Pulmonary artery endothelial cell (primary cell): ENCODE measurements at regions not wholly inside any gene's neighbourhood (a gene's known extent, or its start where the extent isn't known, plus 50 kb on each side); places are given as distances from the start of the nearest gene placed in this dataset.

Source experiments
- DNase-seq: peaks from one replicate; pipeline ENCODE4 v3.0.0-alpha.2; 2011; ENCODE audit warnings: low read depth, low spot score

- no peak for DNase-seq
Observed at GRCh38 chrX:9195199-9195880, 161.4 kb upstream of the FAM9B start.

DNA sequence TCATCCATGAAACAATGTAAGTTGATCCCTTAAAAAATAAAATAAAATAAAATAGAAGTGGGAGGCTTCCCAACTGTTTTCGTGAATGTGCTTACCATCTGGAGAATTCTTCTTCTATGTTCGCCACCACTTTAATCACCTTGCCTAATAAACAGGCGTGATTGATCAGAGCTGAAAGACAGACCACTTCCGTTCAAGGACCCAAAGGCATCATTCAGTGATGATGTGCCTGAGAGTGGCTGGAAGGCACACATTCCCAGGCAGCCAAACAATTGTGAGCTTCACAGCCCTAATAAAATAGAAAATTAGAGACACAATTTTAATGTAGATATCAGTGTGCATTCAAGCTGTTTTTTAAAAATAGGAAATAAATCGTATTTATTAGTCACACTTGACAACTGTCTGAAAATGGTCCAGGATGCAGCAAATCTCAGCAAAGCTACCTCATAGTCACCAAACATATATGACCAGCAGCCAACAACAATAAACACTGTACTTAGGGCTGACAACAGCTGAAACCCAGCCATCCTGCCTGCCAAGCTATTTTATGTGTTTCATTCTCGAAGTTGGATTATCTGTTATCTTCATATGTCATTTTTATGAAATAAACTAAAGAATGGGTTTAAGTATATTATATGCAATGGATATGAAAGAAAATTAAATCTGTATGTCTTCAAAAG, 163.2 kb upstream of the FAM9B start:
- DNase-seq: no peak

- DNase-seq: no peak
Observed at GRCh38 chrX:9204560-9204959, 170.6 kb upstream of the FAM9B start.

DNA sequence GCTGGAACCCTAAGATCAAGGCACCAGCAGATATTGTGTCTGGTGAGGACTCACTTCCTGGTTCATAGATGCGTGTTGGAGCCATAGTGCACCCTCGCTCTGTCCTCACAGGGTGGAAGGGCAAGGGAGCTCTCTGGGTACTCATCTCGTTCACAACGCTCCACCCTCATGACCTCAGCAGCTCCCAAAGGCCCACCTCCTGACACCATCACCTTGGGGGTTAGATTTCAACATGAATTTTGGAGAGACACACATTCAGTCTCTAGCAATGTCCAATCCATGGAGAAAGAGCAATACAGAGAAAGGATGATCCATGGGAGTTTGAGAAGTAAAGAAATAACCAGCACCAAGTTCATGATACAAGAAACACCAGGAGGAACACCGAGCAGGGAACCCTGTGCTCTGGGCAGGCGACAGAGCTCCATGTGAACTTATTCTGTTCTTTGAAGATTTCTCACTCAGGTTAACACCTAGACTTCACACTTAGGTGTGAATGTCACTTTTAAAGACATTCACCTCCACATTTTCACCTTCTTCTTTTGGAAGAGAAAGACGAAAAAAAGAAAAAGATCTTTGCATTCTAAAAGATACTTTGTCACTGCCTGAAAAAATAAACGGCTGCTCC, 171.8 kb upstream of the FAM9B start:
- DNase-seq: no peak

DNA sequence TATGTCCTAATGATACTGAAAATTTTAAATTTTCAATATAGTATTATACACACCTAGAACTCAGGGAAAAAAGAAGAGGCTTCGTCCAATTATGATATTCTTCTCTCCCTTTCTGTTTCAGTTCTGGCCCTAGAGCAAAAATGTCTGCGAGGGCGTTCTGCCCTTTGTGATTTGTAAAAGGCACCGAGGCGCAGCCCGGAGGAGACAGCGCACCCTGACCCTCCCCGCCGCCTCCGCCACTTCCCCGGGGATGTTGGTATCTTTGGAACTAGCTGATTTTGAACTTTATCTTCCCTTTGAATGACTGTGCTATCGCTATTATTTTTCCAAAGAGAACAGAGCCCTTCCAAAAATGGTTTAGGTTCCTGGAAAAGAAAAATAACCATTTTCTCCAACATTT, 173.2 kb upstream of the FAM9B start:
- DNase-seq: no peak

DNA sequence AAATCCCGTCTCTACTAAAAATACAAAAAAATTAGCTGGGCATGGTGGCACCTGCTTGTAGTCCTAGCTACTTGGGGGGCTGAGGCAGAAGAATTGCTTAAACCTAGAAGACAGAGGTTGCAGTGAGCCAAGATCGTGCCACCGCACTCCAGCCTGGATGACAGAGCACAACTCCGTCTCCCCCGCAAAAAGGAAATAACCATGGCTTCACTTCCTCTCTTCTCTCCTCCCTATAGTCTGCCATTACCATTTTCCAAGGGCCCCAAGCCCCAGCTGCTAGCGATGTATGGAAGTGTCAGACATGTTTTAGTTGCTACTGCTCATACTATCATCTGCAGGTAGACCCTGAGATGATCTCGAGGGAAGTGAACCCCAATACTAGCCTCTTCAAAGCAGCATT, 177.3 kb upstream of the FAM9B start:
- DNase-seq: no peak

DNA sequence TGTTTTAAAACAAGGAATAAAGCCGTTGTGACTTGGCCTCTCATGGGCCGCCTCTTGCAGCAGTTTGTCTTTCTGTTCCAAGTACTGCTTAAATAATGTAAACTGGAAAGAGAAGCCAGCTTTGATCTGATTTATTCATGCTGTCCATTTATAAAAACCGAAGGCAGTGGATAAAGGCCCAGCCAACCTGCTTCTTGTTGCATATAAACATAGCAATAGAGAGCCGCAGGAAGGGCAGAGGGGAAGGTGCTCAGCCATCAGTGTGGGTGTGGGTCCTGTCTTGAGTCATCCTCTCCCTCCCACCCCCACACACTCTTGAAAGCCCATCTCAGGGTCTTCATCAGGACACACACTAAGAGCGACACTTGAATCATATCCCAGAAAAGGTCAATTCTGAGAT, 187.9 kb upstream of the FAM9B start:
- no peak for DNase-seq

DNA sequence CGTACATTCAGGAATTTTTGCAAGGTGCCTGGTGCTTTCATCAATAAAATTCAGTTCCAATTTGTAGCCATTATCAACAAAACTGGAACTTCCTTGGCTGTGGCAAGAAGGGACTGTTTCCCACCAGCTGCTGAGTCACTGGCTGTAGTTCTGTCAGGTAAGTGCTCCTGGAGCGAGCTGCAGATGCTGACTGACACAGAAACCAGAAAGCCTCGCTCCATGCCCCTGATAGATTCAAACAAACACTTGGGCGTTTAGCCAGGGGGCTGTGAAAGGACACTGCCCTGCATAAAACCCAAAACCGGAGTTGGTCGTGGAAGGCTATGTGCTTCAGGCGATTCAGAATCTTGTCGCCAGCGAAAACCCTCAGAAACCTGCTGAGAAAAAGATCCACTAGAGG, 188.4 kb upstream of the FAM9B start:
- DNase-seq: no peak

DNA sequence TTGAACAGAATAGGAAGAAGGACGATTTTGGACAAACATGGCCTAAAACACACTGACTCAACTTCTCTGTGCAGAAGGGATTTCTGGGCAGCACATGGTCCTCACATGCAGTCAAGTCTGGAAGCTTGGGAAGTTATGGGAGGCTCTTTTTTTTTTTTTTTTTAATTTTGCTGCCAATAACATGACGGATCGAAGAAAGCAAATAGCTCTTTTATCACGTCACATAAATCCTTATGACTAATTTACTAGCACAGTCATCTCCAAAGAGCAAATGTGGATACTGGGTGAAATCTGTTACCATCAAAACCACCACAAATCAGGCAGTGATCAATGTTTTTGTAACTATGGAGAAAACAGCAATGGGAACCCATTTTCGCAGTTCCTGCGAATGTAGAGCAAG, 193.3 kb upstream of the FAM9B start:
- no peak for DNase-seq

DNA sequence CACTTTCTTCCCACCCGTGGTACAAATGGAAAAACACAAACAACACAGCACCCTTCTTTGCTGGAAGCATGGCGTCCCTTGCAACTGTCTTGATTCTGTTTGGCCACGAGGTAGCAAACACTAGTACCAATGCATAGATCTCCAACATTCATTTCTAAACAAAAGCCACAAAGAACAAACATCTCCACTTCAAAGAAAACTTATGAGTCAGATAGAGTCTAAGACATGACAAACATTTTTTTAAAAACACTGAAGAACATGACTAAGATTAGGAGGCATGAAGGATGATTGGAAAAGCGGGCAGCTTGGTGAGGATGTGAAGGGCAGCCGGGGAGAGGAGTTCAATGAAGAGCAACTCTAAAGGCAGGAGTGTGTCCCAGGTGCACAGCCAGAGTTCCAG, 197.6 kb upstream of the FAM9B start:
- DNase-seq: no peak

- no peak for DNase-seq
Observed at GRCh38 chrX:9233141-9233540, 199.2 kb upstream of the FAM9B start.

GRCh38 chrX:9234315-9234714, 200.4 kb upstream of the FAM9B start:
- DNase-seq: no peak

- no peak for DNase-seq
Observed at GRCh38 chrX:9235722-9236121, 201.8 kb upstream of the FAM9B start.

GRCh38 chrX:9240956-9241355, 207.0 kb upstream of the FAM9B start:
- no peak for DNase-seq

GRCh38 chrX:9241427-9241826, 207.5 kb upstream of the FAM9B start:
- DNase-seq: no peak

DNA sequence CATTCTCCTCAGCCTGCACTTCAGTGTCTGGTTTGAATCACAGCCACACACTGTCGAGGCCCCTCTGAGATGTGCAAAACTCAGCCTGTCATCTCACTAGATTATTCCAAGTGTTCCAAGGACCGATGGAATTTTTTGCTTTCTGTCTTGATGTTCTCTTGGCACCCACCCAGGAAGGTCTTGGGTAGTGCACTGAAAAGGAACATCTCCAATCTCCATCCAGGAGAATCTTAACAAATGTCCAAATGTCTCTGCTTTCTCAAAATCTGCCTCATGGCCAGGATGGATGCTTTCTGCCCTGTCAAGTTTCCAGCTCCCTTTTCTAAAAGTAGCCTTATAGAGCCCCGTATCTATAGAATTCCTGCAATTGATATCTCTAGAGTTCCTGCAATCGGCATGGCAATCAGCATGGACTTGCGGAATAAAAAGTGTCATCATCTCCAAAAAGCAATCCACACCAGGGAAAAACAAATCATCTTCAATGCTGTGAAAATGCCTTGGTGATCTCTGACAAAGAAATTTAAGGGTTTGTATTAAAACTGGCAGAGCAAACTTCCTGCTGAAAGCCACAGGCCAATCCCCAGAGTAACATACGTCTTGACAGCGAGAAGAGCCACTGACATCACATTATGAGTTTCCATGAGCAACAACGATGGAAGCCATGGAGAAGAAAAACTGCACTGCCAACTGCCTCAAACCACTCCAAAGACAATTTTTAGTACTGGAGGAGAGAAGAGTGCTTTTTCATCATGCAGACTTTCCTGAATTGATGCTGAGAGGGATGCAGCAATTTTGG, 215.3 kb upstream of the FAM9B start:
- DNase-seq: no peak

DNA sequence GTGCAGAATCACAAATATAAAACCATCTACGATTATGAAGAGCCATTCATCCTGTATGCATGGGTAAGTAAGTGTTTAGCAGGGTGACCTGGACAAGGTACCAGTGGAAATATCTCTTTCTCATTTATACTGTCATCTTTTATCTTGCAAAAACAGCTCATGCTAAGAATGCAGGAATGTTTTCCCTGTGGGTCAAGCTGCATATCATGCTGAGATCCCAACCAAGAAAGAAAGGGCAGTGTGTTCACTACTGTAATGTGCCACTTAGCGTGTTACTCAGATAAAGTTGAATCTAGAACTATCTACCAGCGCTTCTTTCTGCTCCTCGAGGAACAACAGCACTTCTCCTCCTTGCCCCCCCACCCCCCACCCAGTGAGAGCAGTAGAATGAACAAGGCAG, 212.7 kb upstream of the TBL1X start:
- DNase-seq: no peak

- no peak for DNase-seq
Observed at GRCh38 chrX:9253211-9253610, 211.6 kb upstream of the TBL1X start.

DNA sequence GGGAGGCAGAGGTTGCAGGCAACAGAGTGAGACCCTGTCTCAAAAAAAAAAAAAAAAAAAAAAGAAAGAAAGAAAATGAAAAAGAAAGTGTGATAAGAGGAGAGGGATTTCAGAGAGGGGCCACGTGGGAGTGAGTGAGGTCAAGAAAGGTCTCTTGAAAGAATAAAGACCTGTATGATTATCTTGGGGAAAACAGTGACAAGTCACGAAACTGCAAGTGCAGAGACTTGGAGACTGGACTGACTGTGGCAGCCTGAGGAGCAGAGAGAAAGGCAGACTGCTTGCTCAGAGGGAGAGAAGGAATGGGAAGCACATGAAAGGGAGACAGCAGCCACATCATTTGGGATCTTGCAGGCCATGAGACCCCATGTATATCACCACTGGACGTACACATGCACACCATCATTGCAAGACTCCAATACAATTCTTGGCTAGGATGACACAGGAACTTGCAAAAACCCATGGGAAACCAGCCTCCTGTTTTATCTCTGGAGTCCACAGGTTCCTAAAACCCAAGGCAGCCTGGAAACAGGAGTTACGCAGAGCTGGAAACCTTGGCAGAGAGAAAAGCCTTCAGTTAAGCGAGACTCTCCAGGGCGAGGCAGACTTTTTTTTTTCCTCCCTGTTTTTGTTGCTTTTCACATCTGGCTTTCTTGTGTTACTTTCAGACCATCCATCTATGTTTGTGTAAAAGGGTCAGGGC, 207.0 kb upstream of the TBL1X start:
- DNase-seq: no peak

DNA sequence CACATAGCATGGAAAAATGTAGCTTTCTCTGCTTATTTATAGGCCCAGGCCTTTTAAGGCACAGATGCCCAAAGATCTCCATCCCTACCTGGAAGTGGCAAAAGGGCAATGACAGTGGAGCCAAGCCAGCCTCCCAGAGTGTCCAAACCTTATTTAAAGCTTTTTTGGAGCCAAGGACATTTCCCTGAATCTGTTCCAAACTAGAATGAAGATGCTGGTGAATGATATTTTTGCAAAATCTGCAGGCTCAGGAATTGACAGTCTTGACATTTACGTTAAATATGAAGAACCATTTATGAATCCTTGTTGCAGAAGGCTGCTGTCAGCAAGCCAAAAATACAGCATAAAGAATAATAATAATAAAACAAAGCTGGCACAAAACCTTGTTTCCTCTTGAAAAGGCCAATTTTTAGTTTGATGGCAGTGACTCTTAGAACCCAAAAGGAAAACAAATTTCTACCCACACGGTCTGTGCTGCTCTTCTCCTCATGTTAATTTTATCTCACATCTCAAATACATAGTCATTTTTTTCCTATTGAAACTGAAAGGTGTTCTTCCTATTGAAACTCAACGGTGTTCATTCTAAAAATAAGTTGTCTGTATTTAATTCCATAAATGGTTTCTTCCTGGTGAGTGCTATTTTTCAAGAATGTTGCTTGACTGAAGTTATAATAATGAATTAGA, 206.3 kb upstream of the TBL1X start:
- no peak for DNase-seq

GRCh38 chrX:9260603-9261002, 204.3 kb upstream of the TBL1X start:
- no peak for DNase-seq
